Liver (tissue), 8 donors: ENCODE measurements at regions not wholly inside any gene's neighbourhood (a gene's known extent, or its start where the extent isn't known, plus 50 kb on each side); places are given as distances from the start of the nearest gene placed in this dataset.

Experiments used
- DNase-seq: peaks from one replicate; pipeline ENCODE4 v3.0.0-alpha.2; 2017; ENCODE audit warnings: low spot score
- H3K27ac ChIP-seq, 2 donors: one replicate each; pipeline ENCODE4 v1.7.0; 2013; ENCODE audit warnings: inconsistent platforms in 2 of 2, low read length in 2 of 2, control low read depth in 1 of 2, low read depth in 1 of 2, mild to moderate bottlenecking in 1 of 2
- H3K27me3 ChIP-seq, 4 donors: one replicate each; pipeline versions ENCODE4 v1.6.1 to v1.7.0; 2013; ENCODE audit warnings: low read length in 3 of 4, inconsistent platforms in 1 of 4, mild to moderate bottlenecking in 1 of 4, moderate library complexity in 1 of 4; ENCODE audit not compliant: control insufficient read depth in 4 of 4, insufficient read depth in 4 of 4
- H3K36me3 ChIP-seq, 4 donors: one replicate each; pipeline versions ENCODE4 v1.6.1 to v1.7.0; 2013; ENCODE audit warnings: low read length in 3 of 4, mild to moderate bottlenecking in 3 of 4, low read depth in 1 of 4, moderate library complexity in 1 of 4; ENCODE audit not compliant: control insufficient read depth in 4 of 4, insufficient read depth in 3 of 4
- H3K4me1 ChIP-seq, 4 donors: one replicate each; pipeline versions ENCODE4 v1.6.1 to v1.7.0; 2013; ENCODE audit warnings: low read length in 3 of 4, mild to moderate bottlenecking in 3 of 4, moderate library complexity in 1 of 4; ENCODE audit not compliant: control insufficient read depth in 4 of 4, insufficient read depth in 4 of 4
- H3K4me3 ChIP-seq, 3 donors: one replicate each; pipeline versions ENCODE4 v1.6.1 to v1.7.0; 2013; ENCODE audit warnings: low read length in 3 of 3, control low read depth in 1 of 3, low read depth in 1 of 3, mild to moderate bottlenecking in 1 of 3
- H3K9ac ChIP-seq, 2 donors: one replicate each; pipeline ENCODE4 v1.7.0; 2013; ENCODE audit warnings: low read length in 2 of 2, mild to moderate bottlenecking in 2 of 2, moderate library complexity in 2 of 2, control low read depth in 1 of 2, low read depth in 1 of 2
- H3K9me3 ChIP-seq, 4 donors: one replicate each; pipeline versions ENCODE4 v1.6.1 to v1.7.0; 2013; ENCODE audit warnings: low read length in 3 of 4; ENCODE audit not compliant: control insufficient read depth in 4 of 4
- CTCF ChIP-seq: fragments of 150-350 bp; IDR thresholded peaks from 2 replicates; pipeline ENCODE4 v1.5.1; 2017; ENCODE audit warnings: improper control_type of control experiment, low read depth, low read length; ENCODE audit not compliant: missing input control
- EGR1 ChIP-seq, 2 donors: IDR thresholded peaks; 2 replicates each; pipeline ENCODE4 v1.6.1; 2016 to 2018; ENCODE audit warnings: antibody characterized with exemption in 2 of 2, low read depth in 2 of 2
- FOXA1 ChIP-seq: IDR thresholded peaks from 2 replicates; pipeline ENCODE4 v1.6.1; 2016; ENCODE audit warnings: antibody characterized with exemption
- FOXA2 ChIP-seq: IDR thresholded peaks from 2 replicates; pipeline ENCODE4 v1.6.1; 2016; ENCODE audit warnings: antibody characterized with exemption
- GABPA ChIP-seq, 2 donors: IDR thresholded peaks in 1 of 2; conservative IDR thresholded peaks in 1 of 2; 2 replicates each; pipeline ENCODE4 v1.6.1; 2016; ENCODE audit warnings: antibody characterized with exemption in 2 of 2, mild to moderate bottlenecking in 1 of 2, moderate library complexity in 1 of 2
- HNF4A ChIP-seq, 2 donors: conservative IDR thresholded peaks; 2 replicates each; pipeline ENCODE4 v1.6.1; 2016; ENCODE audit warnings: antibody characterized with exemption in 2 of 2, mild to moderate bottlenecking in 2 of 2
- HNF4G ChIP-seq: IDR thresholded peaks from 2 replicates; pipeline ENCODE4 v1.6.1; 2016; ENCODE audit warnings: antibody characterized with exemption
- JUND ChIP-seq, 2 donors: IDR thresholded peaks; 2 replicates each; pipeline ENCODE4 v1.6.1; 2016; ENCODE audit warnings: antibody characterized with exemption in 2 of 2
- NR2F2 ChIP-seq: IDR thresholded peaks from 2 replicates; pipeline ENCODE4 v1.6.1; 2016; ENCODE audit warnings: antibody characterized with exemption
- RAD21 ChIP-seq, 2 donors: IDR thresholded peaks; 2 replicates each; pipeline ENCODE4 v1.6.1; 2016; ENCODE audit warnings: antibody characterized with exemption in 2 of 2, mild to moderate bottlenecking in 2 of 2
- REST ChIP-seq: IDR thresholded peaks from 2 replicates; pipeline ENCODE4 v1.6.1; 2016; ENCODE audit warnings: antibody characterized with exemption, mild to moderate bottlenecking
- RXRA ChIP-seq, 2 donors: IDR thresholded peaks; 2 replicates each; pipeline ENCODE4 v1.6.1; 2017 to 2018; ENCODE audit warnings: antibody characterized with exemption in 2 of 2, mild to moderate bottlenecking in 1 of 2
- SP1 ChIP-seq: IDR thresholded peaks from 2 replicates; pipeline ENCODE4 v1.6.1; 2018; ENCODE audit warnings: antibody characterized with exemption, mild to moderate bottlenecking
- TAF1 ChIP-seq: conservative IDR thresholded peaks from 2 replicates; pipeline ENCODE4 v1.6.1; 2016; ENCODE audit warnings: antibody characterized with exemption, mild to moderate bottlenecking
- YY1 ChIP-seq: IDR thresholded peaks from 2 replicates; pipeline ENCODE4 v1.6.1; 2016; ENCODE audit warnings: antibody characterized with exemption, mild to moderate bottlenecking
- WGBS: extraction: QIAGEN DNeasy Blood & Tissue Kit; methylation state at CpG from one replicate; pipeline ENCODE4 v1.1.7; 2013; 5-methylcytosine and 5-hydroxymethylcytosine counted together
- TF ChIP-seq, protein P1 (sequence below): IDR thresholded peaks from 2 replicates; pipeline ENCODE4 v1.6.1; 2016; ENCODE audit warnings: antibody characterized with exemption
- TF ChIP-seq, protein P2 (sequence below): IDR thresholded peaks from 2 replicates; pipeline ENCODE4 v1.6.1; 2016; ENCODE audit warnings: antibody characterized with exemption
- TF ChIP-seq, protein P3 (sequence below): IDR thresholded peaks from 2 replicates; pipeline ENCODE4 v1.6.1; 2016; ENCODE audit warnings: antibody characterized with exemption
- donor health status: healthy.
- donor health status: healthy.
- donor health status: healthy.
- donor health status: healthy.
- donor health status: healthy.

GRCh38 chr4:43586813-43587212 is 694.3 kb downstream of the GRXCR1 start (continued):
- TF ChIP-seq HNF4A (conservative IDR thresholded peaks at IDR 0.05) = no peak
- no peak for TF ChIP-seq TAF1
- no peak for TF ChIP-seq YY1
- TF ChIP-seq FOXA1 = no peak

- no peak for TF ChIP-seq TAF1
- TF ChIP-seq SP1 = no peak
- no peak for TF ChIP-seq FOXA1
- TF ChIP-seq HNF4A (conservative IDR thresholded peaks at IDR 0.05) = no peak
- no peak for TF ChIP-seq RXRA (IDR thresholded peaks at IDR 0.05)
- no peak for TF ChIP-seq CTCF
- TF ChIP-seq FOXA2 = no peak
- no peak for TF ChIP-seq YY1
- TF ChIP-seq EGR1 (IDR thresholded peaks at IDR 0.05; ENCODE audit: low read depth in 2 of 2) = no peak
- TF ChIP-seq NR2F2 = no peak
- TF ChIP-seq, protein P1, sequence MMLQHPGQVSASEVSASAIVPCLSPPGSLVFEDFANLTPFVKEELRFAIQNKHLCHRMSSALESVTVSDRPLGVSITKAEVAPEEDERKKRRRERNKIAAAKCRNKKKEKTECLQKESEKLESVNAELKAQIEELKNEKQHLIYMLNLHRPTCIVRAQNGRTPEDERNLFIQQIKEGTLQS = no peak
- no peak for TF ChIP-seq RAD21 (IDR thresholded peaks at IDR 0.05)
- TF ChIP-seq, protein P2, sequence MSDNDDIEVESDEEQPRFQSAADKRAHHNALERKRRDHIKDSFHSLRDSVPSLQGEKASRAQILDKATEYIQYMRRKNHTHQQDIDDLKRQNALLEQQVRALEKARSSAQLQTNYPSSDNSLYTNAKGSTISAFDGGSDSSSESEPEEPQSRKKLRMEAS = no peak
- TF ChIP-seq GABPA (IDR thresholded peaks at IDR 0.05 in 1 of 2, conservative IDR thresholded peaks at IDR 0.05 in 1 of 2) = no peak
- no peak for TF ChIP-seq JUND (IDR thresholded peaks at IDR 0.05)
- TF ChIP-seq, protein P3, sequence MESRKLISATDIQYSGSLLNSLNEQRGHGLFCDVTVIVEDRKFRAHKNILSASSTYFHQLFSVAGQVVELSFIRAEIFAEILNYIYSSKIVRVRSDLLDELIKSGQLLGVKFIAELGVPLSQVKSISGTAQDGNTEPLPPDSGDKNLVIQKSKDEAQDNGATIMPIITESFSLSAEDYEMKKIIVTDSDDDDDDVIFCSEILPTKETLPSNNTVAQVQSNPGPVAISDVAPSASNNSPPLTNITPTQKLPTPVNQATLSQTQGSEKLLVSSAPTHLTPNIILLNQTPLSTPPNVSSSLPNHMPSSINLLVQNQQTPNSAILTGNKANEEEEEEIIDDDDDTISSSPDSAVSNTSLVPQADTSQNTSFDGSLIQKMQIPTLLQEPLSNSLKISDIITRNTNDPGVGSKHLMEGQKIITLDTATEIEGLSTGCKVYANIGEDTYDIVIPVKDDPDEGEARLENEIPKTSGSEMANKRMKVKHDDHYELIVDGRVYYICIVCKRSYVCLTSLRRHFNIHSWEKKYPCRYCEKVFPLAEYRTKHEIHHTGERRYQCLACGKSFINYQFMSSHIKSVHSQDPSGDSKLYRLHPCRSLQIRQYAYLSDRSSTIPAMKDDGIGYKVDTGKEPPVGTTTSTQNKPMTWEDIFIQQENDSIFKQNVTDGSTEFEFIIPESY = no peak
- no peak for TF ChIP-seq HNF4G
- TF ChIP-seq REST = no peak
- no peak overlapping the region for H3K4me3 ChIP-seq
- DNase-seq = no peak
- no peak overlapping the region for H3K27ac ChIP-seq
- H3K36me3 ChIP-seq = no peaks in the 10 kb centered on the region
- H3K27me3 ChIP-seq = no peaks in the 10 kb centered on the region
- no peak overlapping the region for H3K9ac ChIP-seq
- 85% methylated on average over 8 of the region's 8 CpGs for WGBS
- H3K9me3 ChIP-seq = no peaks in the 10 kb centered on the region
- peaks cover 0 to 2% (median 0%) of the 10 kb centered on the region in 4 donors for H3K4me1 ChIP-seq
These were observed 695.2 kb downstream of the GRXCR1 start for GRCh38 chr4:43587758-43588157.
